IMR-90 (cell line): ENCODE measurements at regions not wholly inside any gene's neighbourhood (a gene's known extent, or its start where the extent isn't known, plus 50 kb on each side); places are given as distances from the start of the nearest gene placed in this dataset.

ENCODE experiments used
- CEBPB ChIP-seq: IDR thresholded peaks from 2 replicates; pipeline ENCODE4 v1.6.1; 2012; ENCODE audit warnings: low read depth, low read length, improper control_type of control experiment
- CHD1 ChIP-seq: IDR thresholded peaks from 2 replicates; pipeline ENCODE4 v1.6.1; 2012; ENCODE audit warnings: low read depth, low read length, improper control_type of control experiment
- FOS ChIP-seq: fragments of 150-350 bp; IDR thresholded peaks from 2 replicates; pipeline ENCODE4 v1.6.1; 2016; ENCODE audit warnings: low read depth, low read length
- MAZ ChIP-seq: IDR thresholded peaks from 2 replicates; pipeline ENCODE4 v1.6.1; 2012; ENCODE audit warnings: low read depth, mild to moderate bottlenecking, low read length, improper control_type of control experiment, moderate library complexity, borderline replicate concordance
- NFE2L2 ChIP-seq: fragments of 150-350 bp; IDR thresholded peaks from 2 replicates; pipeline ENCODE4 v1.6.1; 2016; ENCODE audit warnings: low read depth, mild to moderate bottlenecking, low read length
- POLR2A ChIP-seq: IDR thresholded peaks from 2 replicates; pipeline ENCODE4 v1.6.1; 2012; ENCODE audit warnings: mild to moderate bottlenecking, low read depth, low read length
- RAD21 ChIP-seq: IDR thresholded peaks from 2 replicates; pipeline ENCODE4 v1.6.1; 2012; ENCODE audit warnings: low read length, improper control_type of control experiment
- SMC3 ChIP-seq: fragments of 150-350 bp; IDR thresholded peaks from 2 replicates; pipeline ENCODE4 v1.6.1; 2016; ENCODE audit warnings: low read depth, mild to moderate bottlenecking, antibody characterized with exemption, low read length, moderate library complexity
- TF ChIP-seq, protein P1 (sequence below): conservative IDR thresholded peaks from 2 replicates; pipeline ENCODE4 v1.5.1; 2012; ENCODE audit warnings: mild to moderate bottlenecking, low read depth, low read length, improper control_type of control experiment
- TF ChIP-seq, protein P2 (sequence below): fragments of 150-350 bp; IDR thresholded peaks from 2 replicates; pipeline ENCODE4 v1.6.1; 2016; ENCODE audit warnings: low read depth, mild to moderate bottlenecking, low read length, moderate library complexity, borderline replicate concordance

DNA sequence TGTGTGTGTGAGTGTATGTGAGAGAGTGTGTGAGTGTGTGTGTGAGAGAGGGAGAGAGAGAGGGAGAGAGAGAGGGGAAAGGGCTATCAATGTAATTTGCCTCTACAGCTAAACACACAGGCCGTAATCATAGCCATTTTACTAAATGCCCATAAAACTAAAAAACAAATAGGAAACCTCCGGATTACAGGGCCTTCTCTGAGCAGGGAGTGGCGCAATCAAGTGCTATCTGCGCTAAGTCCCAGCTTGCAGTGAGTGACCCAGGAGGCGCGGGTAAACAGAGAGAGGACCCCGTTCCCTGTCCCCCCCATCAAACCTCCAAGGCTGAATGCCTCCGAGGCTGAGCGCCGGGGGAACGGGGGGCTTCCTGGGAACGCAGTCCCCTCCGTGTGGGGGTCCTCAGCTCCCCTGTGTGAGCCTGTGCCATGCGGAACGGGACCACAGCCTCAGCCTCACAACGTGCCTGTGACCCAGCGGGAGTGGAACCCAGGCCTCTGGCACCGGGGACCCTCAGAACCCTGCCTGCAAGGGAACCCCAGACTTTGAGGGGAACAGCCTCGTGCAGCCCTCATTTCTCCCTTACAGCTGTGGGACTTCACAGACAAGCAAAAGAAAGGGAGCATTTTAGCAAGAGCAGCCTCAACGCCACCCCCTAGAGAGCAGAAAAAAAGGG lies 54.7 kb upstream of the ID2 start:
- TF ChIP-seq, protein P1, sequence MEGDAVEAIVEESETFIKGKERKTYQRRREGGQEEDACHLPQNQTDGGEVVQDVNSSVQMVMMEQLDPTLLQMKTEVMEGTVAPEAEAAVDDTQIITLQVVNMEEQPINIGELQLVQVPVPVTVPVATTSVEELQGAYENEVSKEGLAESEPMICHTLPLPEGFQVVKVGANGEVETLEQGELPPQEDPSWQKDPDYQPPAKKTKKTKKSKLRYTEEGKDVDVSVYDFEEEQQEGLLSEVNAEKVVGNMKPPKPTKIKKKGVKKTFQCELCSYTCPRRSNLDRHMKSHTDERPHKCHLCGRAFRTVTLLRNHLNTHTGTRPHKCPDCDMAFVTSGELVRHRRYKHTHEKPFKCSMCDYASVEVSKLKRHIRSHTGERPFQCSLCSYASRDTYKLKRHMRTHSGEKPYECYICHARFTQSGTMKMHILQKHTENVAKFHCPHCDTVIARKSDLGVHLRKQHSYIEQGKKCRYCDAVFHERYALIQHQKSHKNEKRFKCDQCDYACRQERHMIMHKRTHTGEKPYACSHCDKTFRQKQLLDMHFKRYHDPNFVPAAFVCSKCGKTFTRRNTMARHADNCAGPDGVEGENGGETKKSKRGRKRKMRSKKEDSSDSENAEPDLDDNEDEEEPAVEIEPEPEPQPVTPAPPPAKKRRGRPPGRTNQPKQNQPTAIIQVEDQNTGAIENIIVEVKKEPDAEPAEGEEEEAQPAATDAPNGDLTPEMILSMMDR = no peak
- TF ChIP-seq FOS = no peak
- TF ChIP-seq SMC3 = no peak
- TF ChIP-seq POLR2A = no peak
- no peak for TF ChIP-seq CHD1
- no peak for TF ChIP-seq NFE2L2
- no peak for TF ChIP-seq MAZ
- TF ChIP-seq, protein P2, sequence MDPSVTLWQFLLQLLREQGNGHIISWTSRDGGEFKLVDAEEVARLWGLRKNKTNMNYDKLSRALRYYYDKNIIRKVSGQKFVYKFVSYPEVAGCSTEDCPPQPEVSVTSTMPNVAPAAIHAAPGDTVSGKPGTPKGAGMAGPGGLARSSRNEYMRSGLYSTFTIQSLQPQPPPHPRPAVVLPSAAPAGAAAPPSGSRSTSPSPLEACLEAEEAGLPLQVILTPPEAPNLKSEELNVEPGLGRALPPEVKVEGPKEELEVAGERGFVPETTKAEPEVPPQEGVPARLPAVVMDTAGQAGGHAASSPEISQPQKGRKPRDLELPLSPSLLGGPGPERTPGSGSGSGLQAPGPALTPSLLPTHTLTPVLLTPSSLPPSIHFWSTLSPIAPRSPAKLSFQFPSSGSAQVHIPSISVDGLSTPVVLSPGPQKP = no peak
- TF ChIP-seq RAD21 = no peak
- TF ChIP-seq CEBPB = peak; percentile 78
